ENCODE measurements at regions not wholly inside any gene's neighbourhood (a gene's known extent, or its start where the extent isn't known, plus 50 kb on each side); places are given as distances from the start of the nearest gene placed in this dataset.

GRCh38 chr12:43169115-43169681 is 382.8 kb downstream of the ADAMTS20 start:
- DNase-seq, result no peak

- no peak for DNase-seq
Measured at GRCh38 chr12:43167691-43168090, 384.3 kb downstream of the ADAMTS20 start.

GRCh38 chr12:43165351-43165750 is 386.7 kb downstream of the ADAMTS20 start:
- DNase-seq, result no peak

GRCh38 chr12:43162138-43162537 is 389.9 kb downstream of the ADAMTS20 start:
- no peak for DNase-seq

- no peak for DNase-seq
Measured at GRCh38 chr12:43159506-43159905, 392.5 kb downstream of the ADAMTS20 start.

GRCh38 chr12:43158126-43158525 is 393.9 kb downstream of the ADAMTS20 start:
- DNase-seq, result no peak

GRCh38 chr12:43155376-43155775 is 396.6 kb downstream of the ADAMTS20 start:
- DNase-seq, result no peak

GRCh38 chr12:43154498-43155045 is 397.4 kb downstream of the ADAMTS20 start:
- no peak for DNase-seq

- DNase-seq, result no peak
Measured at GRCh38 chr12:43151441-43151981, 400.5 kb downstream of the ADAMTS20 start.

- no peak for DNase-seq
Measured at GRCh38 chr12:43148691-43149090, 403.3 kb downstream of the ADAMTS20 start.

- DNase-seq, result no peak
Measured at GRCh38 chr12:43147878-43148277, 404.1 kb downstream of the ADAMTS20 start.

GRCh38 chr12:43145481-43145880 is 406.5 kb downstream of the ADAMTS20 start:
- DNase-seq, result no peak

GRCh38 chr12:43143278-43143677 is 408.7 kb downstream of the ADAMTS20 start:
- no peak for DNase-seq

GRCh38 chr12:43132291-43132690 is 419.7 kb downstream of the ADAMTS20 start:
- DNase-seq, result no peak

GRCh38 chr12:43131301-43131700 is 420.7 kb downstream of the ADAMTS20 start:
- DNase-seq, result no peak

- no peak for DNase-seq
Measured at GRCh38 chr12:43127886-43128549, 424.0 kb downstream of the ADAMTS20 start.

- DNase-seq, result no peak
Measured at GRCh38 chr12:43126652-43127375, 425.2 kb downstream of the ADAMTS20 start.

- no peak for DNase-seq
Measured at GRCh38 chr12:43123461-43123860, 428.5 kb downstream of the ADAMTS20 start.

GRCh38 chr12:43120150-43120549 is 431.9 kb downstream of the ADAMTS20 start:
- no peak for DNase-seq

GRCh38 chr12:43118881-43119280 is 433.1 kb downstream of the ADAMTS20 start:
- no peak for DNase-seq

GRCh38 chr12:43118234-43118633 is 433.8 kb downstream of the ADAMTS20 start:
- DNase-seq, result no peak

GRCh38 chr12:43117226-43117930 is 434.6 kb downstream of the ADAMTS20 start:
- DNase-seq, result no peak

All from SHP77 (cell line).